PC-9 (cell line): ENCODE measurements at regions not wholly inside any gene's neighbourhood (a gene's known extent, or its start where the extent isn't known, plus 50 kb on each side); places are given as distances from the start of the nearest gene placed in this dataset.

ENCODE experiments used
- EZH2 ChIP-seq: fragments of 200-600 bp; sonication (generic); IDR thresholded peaks from 2 replicates; pipeline ENCODE4 v1.8.0; 2017; ENCODE audit warnings: antibody characterized with exemption, low read depth
- TF ChIP-seq, protein P1 (sequence below): fragments of 200-600 bp; sonication (generic); conservative IDR thresholded peaks from 2 replicates; pipeline ENCODE4 v1.6.1; 2017; ENCODE audit warnings: mixed run types, antibody characterized with exemption, mild to moderate bottlenecking, moderate library complexity

DNA sequence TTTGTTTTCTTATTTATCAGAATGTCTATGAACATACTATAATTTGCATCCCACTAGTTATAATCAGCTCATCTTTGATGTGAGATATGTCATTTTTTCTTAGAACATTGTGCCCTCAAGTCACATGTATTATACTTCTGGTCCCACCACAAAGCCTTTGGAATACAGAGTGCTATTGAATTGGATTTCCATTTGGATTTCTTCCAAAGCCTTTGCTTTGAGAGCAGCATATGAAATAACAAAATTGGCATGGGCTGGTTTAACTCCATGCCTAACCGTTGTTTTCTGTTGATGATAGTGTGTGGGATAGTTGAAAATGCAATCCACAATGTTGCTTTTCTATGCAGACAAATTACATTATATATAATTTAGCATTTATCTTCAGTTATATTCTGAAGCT, 284.5 kb upstream of the PLSCR5 start:
- TF ChIP-seq, protein P1, sequence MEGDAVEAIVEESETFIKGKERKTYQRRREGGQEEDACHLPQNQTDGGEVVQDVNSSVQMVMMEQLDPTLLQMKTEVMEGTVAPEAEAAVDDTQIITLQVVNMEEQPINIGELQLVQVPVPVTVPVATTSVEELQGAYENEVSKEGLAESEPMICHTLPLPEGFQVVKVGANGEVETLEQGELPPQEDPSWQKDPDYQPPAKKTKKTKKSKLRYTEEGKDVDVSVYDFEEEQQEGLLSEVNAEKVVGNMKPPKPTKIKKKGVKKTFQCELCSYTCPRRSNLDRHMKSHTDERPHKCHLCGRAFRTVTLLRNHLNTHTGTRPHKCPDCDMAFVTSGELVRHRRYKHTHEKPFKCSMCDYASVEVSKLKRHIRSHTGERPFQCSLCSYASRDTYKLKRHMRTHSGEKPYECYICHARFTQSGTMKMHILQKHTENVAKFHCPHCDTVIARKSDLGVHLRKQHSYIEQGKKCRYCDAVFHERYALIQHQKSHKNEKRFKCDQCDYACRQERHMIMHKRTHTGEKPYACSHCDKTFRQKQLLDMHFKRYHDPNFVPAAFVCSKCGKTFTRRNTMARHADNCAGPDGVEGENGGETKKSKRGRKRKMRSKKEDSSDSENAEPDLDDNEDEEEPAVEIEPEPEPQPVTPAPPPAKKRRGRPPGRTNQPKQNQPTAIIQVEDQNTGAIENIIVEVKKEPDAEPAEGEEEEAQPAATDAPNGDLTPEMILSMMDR: no peak
- no peak for TF ChIP-seq EZH2
